ENCODE measurements at regions not wholly inside any gene's neighbourhood (a gene's known extent, or its start where the extent isn't known, plus 50 kb on each side); places are given as distances from the start of the nearest gene placed in this dataset.

GRCh38 chr12:84034871-84035270, 877.7 kb downstream of the SLC6A15 start:
- H2BK15ac ChIP-seq (ENCODE audit: low read depth, low read length), result no peak overlapping the region
- H3K4me1 ChIP-seq (ENCODE audit: control insufficient read depth, insufficient read depth, low read length), result no peaks in the 10 kb centered on the region
- no peaks in the 10 kb centered on the region for H3K9me1 ChIP-seq (ENCODE audit: insufficient read depth, low read length)
- peaks cover 2% of the 10 kb centered on the region; the same call in 1 of the 2 replicates for H3K9me3 ChIP-seq (ENCODE audit: control insufficient read depth, insufficient read depth, low read length)
- no peak overlapping the region for H3K4me3 ChIP-seq (ENCODE audit: insufficient read depth, low read depth, low read length)
- no CpG with 5 or more reads among the region's 2 CpGs for WGBS, 2 experiments (ENCODE audit: extremely low coverage in 2 of 2, insufficient read length in 1 of 2)
- no peaks in the 10 kb centered on the region for H4K20me1 ChIP-seq (ENCODE audit: insufficient read depth, low read length)
- no peaks in the 10 kb centered on the region for H3K27me3 ChIP-seq (ENCODE audit: control insufficient read depth, insufficient read depth, low read length)
- H2AFZ ChIP-seq (replicated peaks; ENCODE audit: low read length, poor library complexity), result no peak overlapping the region
- no peaks in the 10 kb centered on the region for H3K79me1 ChIP-seq (ENCODE audit: low read depth in 1 of 2, low read length in 2 of 2)
- no peak overlapping the region for H3K18ac ChIP-seq (ENCODE audit: low read depth, low read length)
- H4K8ac ChIP-seq (ENCODE audit: low read depth in 2 of 2, low read length in 2 of 2), result no peak overlapping the region
- no peak overlapping the region for H3K56ac ChIP-seq (ENCODE audit: extremely low read depth, insufficient read depth, low read length)
- dilution Hi-C loops (cut with HindIII; ENCODE audit: low sequenced_read_pairs, unreplicated experiment) (no loop called here), in situ Hi-C loops (cut with MboI; ENCODE audit: low sequenced_read_pairs) (no loop called here), intact Hi-C loops (cut with micrococcal nuclease) (no loop called here)
- ATAC-seq (ENCODE audit: low read depth), result no peak
- H4K5ac ChIP-seq (ENCODE audit: low read depth, low read length), result no peak overlapping the region
- no peak overlapping the region for H2BK5ac ChIP-seq (ENCODE audit: low read depth, low read length, poor library complexity, severe bottlenecking)
- H2AK5ac ChIP-seq (ENCODE audit: low read depth, low read length), result no peak overlapping the region
- no peak overlapping the region for H3K27ac ChIP-seq (ENCODE audit: insufficient read depth, low read length)
- ChIA-PET CTCF (no interaction called here), POLR2A (ENCODE audit: unreplicated experiment) (no interaction called here)
- H3K36me3 ChIP-seq (ENCODE audit: control insufficient read depth, insufficient read depth, low read length), result no peaks in the 10 kb centered on the region
- H2BK20ac ChIP-seq (ENCODE audit: low read depth, low read length), result no peak overlapping the region
- H2AK9ac ChIP-seq (replicated peaks; ENCODE audit: low read depth, low read length, poor library complexity), result no peak overlapping the region
- no peak overlapping the region for H3K9ac ChIP-seq (ENCODE audit: low read depth, low read length)
- H3K14ac ChIP-seq (replicated peaks; ENCODE audit: low read depth, low read length), result no peak overlapping the region
- H3K4ac ChIP-seq (ENCODE audit: low read depth, low read length), result no peak overlapping the region
- BruUV-seq (replicated peaks), result no TSS peak
- H3K4me2 ChIP-seq (ENCODE audit: low read depth, low read length), result no peak overlapping the region
- no peak overlapping the region for H4K91ac ChIP-seq (ENCODE audit: insufficient read depth, low read depth, low read length)
- no peak for TF ChIP-seq RAD21 (IDR thresholded peaks at IDR 0.05; ENCODE audit: low read length)
- TF ChIP-seq ELK1 (IDR thresholded peaks at IDR 0.05; ENCODE audit: borderline replicate concordance, low read depth, low read length), result no peak
- no peak for TF ChIP-seq MAZ (IDR thresholded peaks at IDR 0.05; ENCODE audit: borderline replicate concordance, low read depth, low read length)
- TF ChIP-seq CEBPB (IDR thresholded peaks at IDR 0.05; ENCODE audit: low read depth, low read length), result no peak
- TF ChIP-seq CHD1 (IDR thresholded peaks at IDR 0.05; ENCODE audit: low read depth, low read length), result no peak
- no peak for TF ChIP-seq RFX5 (IDR thresholded peaks at IDR 0.05; ENCODE audit: low read depth, low read length)
- TF ChIP-seq MAFK (IDR thresholded peaks at IDR 0.05; ENCODE audit: low read depth, low read length), result no peak
- TF ChIP-seq RCOR1 (IDR thresholded peaks at IDR 0.05; ENCODE audit: insufficient replicate concordance, low read length), result no peak
- TF ChIP-seq USF2 (IDR thresholded peaks at IDR 0.05; ENCODE audit: low read depth, low read length), result no peak
- no peak for TF ChIP-seq NFE2L2 (IDR thresholded peaks at IDR 0.05; ENCODE audit: low read depth, low read length)
- no peak for TF ChIP-seq MXI1 (IDR thresholded peaks at IDR 0.05; ENCODE audit: borderline replicate concordance, low read depth, low read length)
- TF ChIP-seq FOS (IDR thresholded peaks at IDR 0.05; ENCODE audit: low read depth, low read length), result no peak
- no peak for TF ChIP-seq POLR2A (IDR thresholded peaks at IDR 0.05; ENCODE audit: low read depth, low read length)
- TF ChIP-seq BHLHE40 (IDR thresholded peaks at IDR 0.05; ENCODE audit: low read depth, low read length), result no peak
- no peak for TF ChIP-seq SMC3 (IDR thresholded peaks at IDR 0.05; ENCODE audit: low read depth, low read length)
- peak; percentile 6 for DNase-seq
- no peak overlapping the region for H2BK120ac ChIP-seq (ENCODE audit: low read depth, low read length)
- no peak overlapping the region for H3K23ac ChIP-seq (ENCODE audit: low read depth, low read length)

Data from IMR-90 (cell line).